CD8-positive, alpha-beta memory T cell (primary cell): ENCODE measurements at regions not wholly inside any gene's neighbourhood (a gene's known extent, or its start where the extent isn't known, plus 50 kb on each side); places are given as distances from the start of the nearest gene placed in this dataset.

Experiments used
- CTCF ChIA-PET: fragments of 350-600 bp; sonication (Branson Sonifier 250); formaldehyde crosslinking; loops from one replicate; lab custom pipeline; 2021; ENCODE audit warnings: antibody characterized with exemption; lab: Charles Lee
- POLR2A ChIA-PET: fragments of 350-600 bp; sonication (Branson Sonifier 250); formaldehyde crosslinking; loops from one replicate; lab custom pipeline; 2021; ENCODE audit warnings: antibody characterized with exemption; lab: Charles Lee
- DNase-seq, 5 donors: peaks; one replicate each; pipeline versions ENCODE4 v3.0.0 to v3.0.0-alpha.2; 2020 to 2022; ENCODE audit warnings: mixed read lengths in 1 of 5
- H3K27ac ChIP-seq: one replicate; pipeline ENCODE4 v1.7.0; 2013; ENCODE audit warnings: low read depth, mild to moderate bottlenecking, low read length, moderate library complexity
- H3K27me3 ChIP-seq: 2 replicates; pipeline ENCODE4 v1.7.0; 2013; ENCODE audit warnings: low read length, mild to moderate bottlenecking; ENCODE audit not compliant: insufficient read depth, poor library complexity, severe bottlenecking
- H3K36me3 ChIP-seq: 2 replicates; pipeline ENCODE4 v1.7.0; 2013; ENCODE audit warnings: mild to moderate bottlenecking, low read length, moderate library complexity; ENCODE audit not compliant: insufficient read depth
- H3K4me1 ChIP-seq: 2 replicates; pipeline ENCODE4 v1.7.0; 2013; ENCODE audit warnings: mild to moderate bottlenecking, low read length, moderate library complexity; ENCODE audit not compliant: insufficient read depth
- H3K4me3 ChIP-seq: 2 replicates; pipeline ENCODE4 v1.7.0; 2013; ENCODE audit warnings: mild to moderate bottlenecking, low read length
- H3K9me3 ChIP-seq: 2 replicates; pipeline ENCODE4 v1.7.0; 2013; ENCODE audit warnings: mild to moderate bottlenecking, low read length
- H3K27ac Mint-ChIP-seq, 8 donors: one replicate each; pipeline ENCODE4 v1.8.0; 2020 to 2021; ENCODE audit warnings: mixed read lengths in 8 of 8, mild to moderate bottlenecking in 6 of 8, inconsistent platforms in 3 of 8, moderate library complexity in 3 of 8
- H3K27me3 Mint-ChIP-seq, 2 donors: one replicate each; pipeline ENCODE4 v1.8.0; 2020 to 2021; ENCODE audit warnings: mixed read lengths in 2 of 2, mild to moderate bottlenecking in 1 of 2, moderate library complexity in 1 of 2
- H3K36me3 Mint-ChIP-seq, 3 donors: one replicate each; pipeline ENCODE4 v1.8.0; 2020 to 2021; ENCODE audit warnings: mixed read lengths in 3 of 3, inconsistent platforms in 1 of 3, mild to moderate bottlenecking in 1 of 3
- H3K4me1 Mint-ChIP-seq, 3 donors: one replicate each; pipeline ENCODE4 v1.8.0; 2020 to 2021; ENCODE audit warnings: mixed read lengths in 3 of 3, inconsistent platforms in 1 of 3, mild to moderate bottlenecking in 1 of 3
- H3K4me3 Mint-ChIP-seq, 7 donors: one replicate each; pipeline ENCODE4 v1.8.0; 2020 to 2021; ENCODE audit warnings: mixed read lengths in 7 of 7, mild to moderate bottlenecking in 6 of 7, moderate library complexity in 4 of 7, inconsistent platforms in 2 of 7
- H3K9me3 Mint-ChIP-seq, 5 donors: one replicate each; pipeline ENCODE4 v1.8.0; 2020 to 2022; ENCODE audit warnings: mixed read lengths in 5 of 5, mild to moderate bottlenecking in 3 of 5, moderate library complexity in 2 of 5, inconsistent platforms in 1 of 5

DNA sequence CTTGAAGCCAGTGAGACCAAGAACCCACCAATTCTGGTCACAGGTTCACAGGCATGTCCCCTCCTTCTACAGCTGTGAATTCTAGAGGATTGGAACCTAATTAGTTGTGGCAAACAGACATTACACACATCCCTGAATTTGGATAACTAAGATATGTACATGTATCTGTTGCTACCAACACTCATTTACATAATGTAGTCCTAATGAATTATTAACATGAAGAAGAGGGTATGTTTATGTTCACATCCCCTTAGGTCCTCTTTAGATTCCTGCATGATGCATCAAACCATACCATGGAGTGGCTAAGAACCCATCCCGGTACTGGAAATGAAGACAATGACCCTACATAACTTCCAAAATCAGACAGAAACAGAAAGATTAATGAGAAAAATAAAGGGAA, 326.9 kb upstream of the RBMY1B start:
- no peaks in the 10 kb centered on the region for H3K27me3 Mint-ChIP-seq
- Histone ChIP-seq H3K27ac (no peak overlapping the region), H3K36me3 (no peaks in the 10 kb centered on the region), H3K4me1 (peaks cover 8% of the 10 kb centered on the region), H3K27me3 (no peaks in the 10 kb centered on the region), H3K9me3 (no peaks in the 10 kb centered on the region), H3K4me3 (no peak overlapping the region)
- CTCF ChIA-PET = no interaction called here
- no peaks in the 10 kb centered on the region for H3K9me3 Mint-ChIP-seq
- POLR2A ChIA-PET = no interaction called here
- peaks cover 0 to 5% (median 0%) of the 10 kb centered on the region in 3 donors for H3K4me1 Mint-ChIP-seq
- DNase-seq = no peak
- no peaks in the 10 kb centered on the region for H3K36me3 Mint-ChIP-seq
- no peak overlapping the region for H3K4me3 Mint-ChIP-seq
- H3K27ac Mint-ChIP-seq = no peak overlapping the region

DNA sequence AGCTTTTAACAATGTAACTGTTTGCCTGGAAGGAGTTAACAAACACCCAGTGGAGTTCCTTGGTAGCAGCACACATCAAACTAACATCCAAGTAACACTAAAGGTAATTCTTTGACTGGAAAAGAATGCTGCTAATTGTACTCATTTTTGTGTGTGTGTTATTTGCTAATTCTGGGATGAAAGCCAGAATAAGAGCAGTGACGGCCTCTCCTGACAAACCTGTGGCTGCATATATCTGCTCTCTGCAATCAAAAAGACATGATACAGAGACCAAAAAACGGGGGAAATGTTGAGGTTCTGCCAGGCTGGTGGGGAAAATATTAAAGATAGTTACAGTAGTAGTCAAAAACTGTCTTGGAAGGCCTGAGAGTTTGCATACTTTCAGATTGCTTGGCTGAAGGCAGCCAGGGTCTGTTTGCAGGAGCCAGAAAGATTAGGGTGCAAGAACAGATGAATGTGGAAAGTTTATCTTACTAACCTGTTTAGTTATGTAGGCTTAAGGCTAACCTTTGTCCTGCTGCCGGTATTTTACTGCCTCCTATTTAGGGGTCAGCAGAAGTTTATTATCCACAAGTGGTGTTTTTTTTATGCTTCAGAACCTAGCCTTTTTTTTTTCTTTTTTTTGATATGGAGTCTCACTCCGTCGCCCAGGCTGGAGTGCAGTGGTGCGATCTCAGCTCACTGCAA, 325.6 kb upstream of the RBMY1B start:
- ChIA-PET CTCF (no interaction called here), POLR2A (no interaction called here)
- Histone ChIP-seq H3K36me3 (no peaks in the 10 kb centered on the region), H3K9me3 (no peaks in the 10 kb centered on the region), H3K27me3 (no peaks in the 10 kb centered on the region), H3K4me3 (no peak overlapping the region), H3K27ac (no peak overlapping the region), H3K4me1 (peaks cover 1% of the 10 kb centered on the region)
- no peaks in the 10 kb centered on the region for H3K27me3 Mint-ChIP-seq
- no peak overlapping the region for H3K27ac Mint-ChIP-seq
- H3K4me1 Mint-ChIP-seq = peaks cover 0 to 5% (median 0%) of the 10 kb centered on the region in 3 donors
- no peaks in the 10 kb centered on the region for H3K9me3 Mint-ChIP-seq
- H3K4me3 Mint-ChIP-seq = no peak overlapping the region
- no peak for DNase-seq
- no peaks in the 10 kb centered on the region for H3K36me3 Mint-ChIP-seq

DNA sequence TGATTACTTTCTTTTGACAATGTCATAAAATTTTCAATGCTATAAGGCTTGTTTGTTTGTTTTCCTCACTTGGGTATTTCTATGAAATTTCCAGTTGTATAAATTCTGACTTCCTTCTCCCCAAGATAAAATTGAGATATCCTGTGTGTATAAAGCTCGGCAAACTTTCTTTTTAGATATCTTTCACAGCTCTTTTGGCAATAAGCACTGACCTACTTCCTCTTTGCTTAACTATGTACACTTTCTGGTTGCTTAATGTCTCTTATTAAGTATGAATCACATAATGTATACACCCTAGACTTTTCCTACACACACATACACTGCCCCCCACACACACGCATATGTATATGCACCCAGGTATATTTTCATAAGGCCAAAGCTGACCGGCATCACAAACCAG, 318.4 kb upstream of the RBMY1B start:
- Histone ChIP-seq H3K36me3 (no peaks in the 10 kb centered on the region), H3K27me3 (no peaks in the 10 kb centered on the region), H3K4me3 (no peak overlapping the region), H3K27ac (no peak overlapping the region), H3K4me1 (no peaks in the 10 kb centered on the region), H3K9me3 (no peaks in the 10 kb centered on the region)
- POLR2A ChIA-PET = no interaction called here
- CTCF ChIA-PET = no interaction called here
- Mint-ChIP-seq H3K27ac (no peak overlapping the region), H3K27me3 (no peaks in the 10 kb centered on the region), H3K4me1 (no peaks in the 10 kb centered on the region), H3K36me3 (no peaks in the 10 kb centered on the region), H3K9me3 (no peaks in the 10 kb centered on the region), H3K4me3 (no peak overlapping the region)
- no peak for DNase-seq

DNA sequence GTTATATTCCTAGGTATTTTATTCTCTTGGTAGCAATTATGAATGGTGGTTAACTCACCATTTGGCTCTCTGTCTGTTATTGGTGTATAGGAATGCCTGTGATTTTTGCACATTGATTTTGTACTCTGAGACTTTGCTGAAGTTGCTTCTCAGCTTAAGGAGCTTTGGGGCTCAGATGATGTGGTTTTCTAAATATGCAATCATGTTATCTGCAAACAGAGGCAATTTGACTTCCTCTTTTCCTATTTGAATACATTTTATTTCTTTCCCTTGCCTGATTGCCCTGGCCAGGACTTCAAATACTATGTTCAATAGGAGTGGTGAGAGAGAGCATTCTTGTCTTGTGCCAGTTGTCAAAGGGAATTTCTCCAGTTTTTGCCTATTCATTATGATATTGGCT, 310.9 kb upstream of the RBMY1B start:
- Mint-ChIP-seq H3K36me3 (no peaks in the 10 kb centered on the region), H3K4me3 (no peak overlapping the region)
- POLR2A ChIA-PET = no interaction called here

DNA sequence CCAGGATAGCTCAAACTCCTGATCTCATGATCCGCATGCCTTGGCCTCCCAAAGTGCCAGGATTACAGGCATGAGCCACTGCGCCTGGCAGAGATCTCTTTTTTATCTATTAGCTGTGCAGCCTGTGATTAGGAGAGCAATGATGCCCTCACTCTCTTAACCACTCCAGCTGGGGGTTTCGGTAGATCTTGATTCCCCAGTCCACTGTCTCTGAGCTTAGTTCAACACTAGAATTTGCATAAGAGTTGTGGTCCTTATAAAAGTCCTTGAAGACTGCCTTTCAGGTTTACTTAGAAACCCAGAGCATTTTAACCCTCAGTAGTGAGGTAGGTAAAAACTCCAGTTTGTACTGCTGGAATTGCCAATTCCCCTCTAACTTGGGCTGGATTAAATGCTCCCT, 283.3 kb upstream of the RBMY1B start:
- no peak for DNase-seq
- Histone ChIP-seq H3K36me3 (no peaks in the 10 kb centered on the region), H3K4me1 (no peaks in the 10 kb centered on the region), H3K27me3 (no peaks in the 10 kb centered on the region), H3K9me3 (no peaks in the 10 kb centered on the region), H3K4me3 (no peak overlapping the region), H3K27ac (no peak overlapping the region)
- H3K27ac Mint-ChIP-seq = no peak overlapping the region
- ChIA-PET CTCF (no interaction called here), POLR2A (no interaction called here)
- no peak overlapping the region for H3K4me3 Mint-ChIP-seq
- no peaks in the 10 kb centered on the region for H3K4me1 Mint-ChIP-seq
- H3K27me3 Mint-ChIP-seq = no peaks in the 10 kb centered on the region
- no peaks in the 10 kb centered on the region for H3K36me3 Mint-ChIP-seq
- H3K9me3 Mint-ChIP-seq = no peaks in the 10 kb centered on the region

More for the DNA sequence above, 310.9 kb upstream of the RBMY1B start:
- DNase-seq = no peak
- Histone ChIP-seq H3K4me3 (no peak overlapping the region), H3K9me3 (no peaks in the 10 kb centered on the region), H3K4me1 (no peaks in the 10 kb centered on the region), H3K27ac (no peak overlapping the region), H3K36me3 (no peaks in the 10 kb centered on the region), H3K27me3 (no peaks in the 10 kb centered on the region)
- Mint-ChIP-seq H3K4me1 (no peaks in the 10 kb centered on the region), H3K27me3 (no peaks in the 10 kb centered on the region), H3K27ac (no peak overlapping the region), H3K9me3 (no peaks in the 10 kb centered on the region)
- CTCF ChIA-PET = no interaction called here

DNA sequence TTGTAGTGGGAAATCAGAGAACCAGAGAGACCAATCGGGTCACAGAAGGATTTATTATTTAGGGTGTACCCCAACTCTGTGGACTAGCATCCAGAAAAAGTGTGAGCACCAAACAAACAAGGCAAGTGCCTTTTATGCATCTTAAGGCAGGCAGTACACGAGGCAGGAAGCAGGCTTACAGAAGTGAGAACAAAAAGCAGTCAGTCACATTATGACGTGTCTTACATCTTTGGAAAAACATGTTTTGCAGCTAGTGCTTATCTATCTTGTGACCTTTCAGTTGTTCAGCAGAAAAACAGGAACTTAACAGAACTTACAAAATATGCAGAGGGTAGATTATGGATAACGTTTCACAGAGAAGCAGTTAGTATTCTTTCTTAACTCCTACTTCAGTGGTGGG, 270.9 kb upstream of the RBMY1B start:
- H3K4me1 Mint-ChIP-seq = peaks cover 0 to 25% (median 0%) of the 10 kb centered on the region in 3 donors
- H3K27ac Mint-ChIP-seq = peak overlapping the region in 2 of 8 donors; percentile 38 to 64
- POLR2A ChIA-PET = interaction anchor here (0.6 kb wide), 1 partner anchor 21 kb away, joined by 3 read pairs; no protein-coding TSS in a partner anchor

DNA sequence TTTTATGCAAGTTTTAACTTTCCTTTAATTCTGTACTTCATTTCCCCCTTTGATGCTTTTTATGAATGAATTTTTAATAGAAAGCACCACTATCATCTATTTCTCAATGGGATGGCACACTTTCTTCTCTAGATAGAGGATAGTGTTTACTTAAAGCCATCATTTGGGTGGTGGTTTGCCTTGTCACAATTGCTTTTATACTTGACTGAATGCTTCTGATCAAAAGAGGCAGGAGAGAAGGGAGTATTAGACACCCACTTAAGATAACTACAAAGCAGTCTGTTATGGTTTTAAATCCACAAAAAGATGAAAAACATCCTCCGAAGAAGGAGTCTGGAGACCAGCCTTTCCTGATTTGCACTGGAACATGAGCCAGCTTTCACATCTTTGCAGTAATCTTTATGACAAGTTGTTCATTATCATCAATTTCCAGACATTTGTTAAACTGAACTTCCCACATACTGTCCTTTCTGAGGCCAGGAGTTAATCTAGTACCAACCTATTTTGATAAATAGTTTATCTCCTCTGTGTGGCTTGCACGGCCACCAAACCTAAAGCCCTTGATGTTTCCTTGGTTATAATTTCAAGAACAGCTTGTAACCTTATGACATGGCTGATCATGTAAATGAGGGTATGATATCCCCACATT, 270.4 kb upstream of the RBMY1B start:
- Histone ChIP-seq H3K9me3 (no peaks in the 10 kb centered on the region), H3K4me1 (peaks cover 52% of the 10 kb centered on the region), H3K27me3 (no peaks in the 10 kb centered on the region), H3K36me3 (no peaks in the 10 kb centered on the region), H3K27ac (peak overlapping the region; percentile 36), H3K4me3 (no peak overlapping the region)
- peak overlapping the region in 2 of 8 donors; percentile 38 to 64 for H3K27ac Mint-ChIP-seq
- ChIA-PET CTCF (no interaction called here), POLR2A (no interaction called here)
- no peaks in the 10 kb centered on the region for H3K27me3 Mint-ChIP-seq
- H3K4me3 Mint-ChIP-seq = peak overlapping the region in 1 of 7 donors; percentile 24
- no peak for DNase-seq
- no peaks in the 10 kb centered on the region for H3K9me3 Mint-ChIP-seq
- H3K36me3 Mint-ChIP-seq = peaks cover 0 to 3% (median 0%) of the 10 kb centered on the region in 3 donors
- peaks cover 0 to 25% (median 0%) of the 10 kb centered on the region in 3 donors for H3K4me1 Mint-ChIP-seq

More for the DNA sequence above, 270.9 kb upstream of the RBMY1B start:
- Histone ChIP-seq H3K27ac (peak overlapping the region; percentile 36), H3K4me3 (no peak overlapping the region), H3K27me3 (no peaks in the 10 kb centered on the region), H3K4me1 (peaks cover 49% of the 10 kb centered on the region), H3K36me3 (no peaks in the 10 kb centered on the region), H3K9me3 (no peaks in the 10 kb centered on the region)
- peak in 1 of 5 donors; percentile 49 for DNase-seq
- Mint-ChIP-seq H3K4me3 (peak overlapping the region in 1 of 7 donors; percentile 24), H3K9me3 (no peaks in the 10 kb centered on the region), H3K27me3 (no peaks in the 10 kb centered on the region), H3K36me3 (peaks cover 0 to 3% (median 0%) of the 10 kb centered on the region in 3 donors)
- CTCF ChIA-PET = no interaction called here

DNA sequence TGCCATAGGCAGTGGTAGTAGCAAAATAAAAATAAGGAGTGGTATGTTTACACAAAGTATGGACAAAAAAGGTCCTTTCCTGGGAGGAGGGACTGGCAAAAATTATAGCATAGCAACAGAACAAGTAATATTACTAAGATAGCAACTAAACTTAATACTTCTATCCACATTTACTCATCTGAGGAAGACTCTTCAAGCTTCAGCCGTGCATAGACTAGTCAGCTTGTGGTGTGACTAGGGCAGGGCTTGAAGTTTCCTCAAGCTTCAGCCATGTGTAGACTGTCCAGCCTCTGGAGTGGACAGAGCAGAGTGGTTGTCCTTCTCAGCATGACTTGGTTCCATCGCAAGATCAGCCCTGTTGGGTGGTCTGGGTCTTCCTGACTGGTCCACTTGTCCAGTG, 268.3 kb upstream of the RBMY1B start:
- Mint-ChIP-seq H3K36me3 (peaks cover 0 to 3% (median 0%) of the 10 kb centered on the region in 3 donors), H3K9me3 (no peaks in the 10 kb centered on the region), H3K4me3 (no peak overlapping the region), H3K27me3 (no peaks in the 10 kb centered on the region), H3K27ac (peak overlapping the region in 1 of 8 donors; percentile 9), H3K4me1 (peaks cover 0 to 43% (median 0%) of the 10 kb centered on the region in 3 donors)
- Histone ChIP-seq H3K27me3 (no peaks in the 10 kb centered on the region), H3K9me3 (no peaks in the 10 kb centered on the region), H3K36me3 (no peaks in the 10 kb centered on the region), H3K4me1 (peaks cover 72% of the 10 kb centered on the region), H3K4me3 (no peak overlapping the region), H3K27ac (no peak overlapping the region)
- POLR2A ChIA-PET = no interaction called here
- CTCF ChIA-PET = no interaction called here
- DNase-seq = no peak
